GM12892 (cell line): ENCODE measurements at regions not wholly inside any gene's neighbourhood (a gene's known extent, or its start where the extent isn't known, plus 50 kb on each side); places are given as distances from the start of the nearest gene placed in this dataset.
"Not testable (repeated sequence)": the region's sequence is repeated elsewhere in the genome, so short reads cannot be mapped to it uniquely, and the experiment has no call there.

Experiments
- DNase-seq: peaks from one replicate; pipeline ENCODE4 v3.0.0; 2011; ENCODE audit not compliant: insufficient read length
- FAIRE-seq: peaks from 2 replicates; lab custom pipeline; 2011; peaks lifted over from hg19 to GRCh38; lab: Jason Lieb, UNC
- POLR2A ChIP-seq: IDR thresholded peaks from 2 replicates; pipeline ENCODE4 v1.6.1; 2011; ENCODE audit warnings: low read depth, low read length, control low read depth
- POLR2AphosphoS5 ChIP-seq: IDR thresholded peaks from 2 replicates; pipeline ENCODE4 v1.6.1; 2011; ENCODE audit warnings: low read depth, low read length, control low read depth
- TAF1 ChIP-seq: IDR thresholded peaks from 2 replicates; pipeline ENCODE4 v1.6.1; 2011; ENCODE audit warnings: low read depth, mild to moderate bottlenecking, control low read depth, low read length, borderline replicate concordance

DNA sequence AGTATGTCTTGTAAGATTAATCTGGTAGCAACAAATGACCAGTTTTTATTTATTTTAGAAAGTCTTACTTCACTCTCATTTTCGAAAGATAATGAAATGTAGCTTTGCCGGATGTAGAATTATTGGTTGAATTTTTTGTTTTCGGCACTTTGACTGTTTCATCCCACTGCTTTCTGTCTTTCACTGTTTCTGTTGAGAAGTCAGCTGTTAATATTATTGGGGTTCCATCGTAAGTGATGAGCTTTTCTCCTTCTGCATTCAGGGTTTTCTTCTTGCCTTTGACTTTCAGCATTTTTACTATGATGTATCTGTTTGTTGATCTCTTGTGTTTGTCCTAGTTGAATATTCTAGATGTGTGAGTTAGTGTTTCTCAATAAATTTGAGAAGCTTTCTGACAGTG, 383.4 kb downstream of the PAX1 start:
- TF ChIP-seq POLR2AphosphoS5, result no peak
- TF ChIP-seq TAF1, result no peak
- no peak for TF ChIP-seq POLR2A

DNA sequence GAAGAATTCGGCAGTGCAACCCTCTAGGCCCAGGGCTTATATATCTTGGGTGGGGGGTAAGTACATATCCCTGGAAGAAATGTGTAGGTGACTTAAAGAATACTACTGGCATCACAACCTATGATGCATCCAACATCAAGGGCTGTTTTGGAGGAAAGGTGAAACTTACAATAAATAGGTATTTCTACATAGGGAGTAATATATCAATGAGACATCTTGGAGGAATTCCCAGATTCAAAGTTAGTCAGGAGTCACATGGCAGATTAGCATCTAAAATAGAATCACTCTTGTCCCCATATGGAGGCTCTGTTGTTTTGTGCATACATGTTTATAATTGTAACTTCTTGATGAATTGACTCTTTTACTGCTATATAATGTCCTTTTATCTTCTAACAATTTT, 375.5 kb downstream of the PAX1 start:
- TF ChIP-seq POLR2A, result no peak
- TF ChIP-seq TAF1, result no peak
- TF ChIP-seq POLR2AphosphoS5, result no peak
- FAIRE-seq, result no peak
- DNase-seq, result no peak

More for the DNA sequence above, 383.4 kb downstream of the PAX1 start:
- FAIRE-seq (no peak), DNase-seq (no peak)

DNA sequence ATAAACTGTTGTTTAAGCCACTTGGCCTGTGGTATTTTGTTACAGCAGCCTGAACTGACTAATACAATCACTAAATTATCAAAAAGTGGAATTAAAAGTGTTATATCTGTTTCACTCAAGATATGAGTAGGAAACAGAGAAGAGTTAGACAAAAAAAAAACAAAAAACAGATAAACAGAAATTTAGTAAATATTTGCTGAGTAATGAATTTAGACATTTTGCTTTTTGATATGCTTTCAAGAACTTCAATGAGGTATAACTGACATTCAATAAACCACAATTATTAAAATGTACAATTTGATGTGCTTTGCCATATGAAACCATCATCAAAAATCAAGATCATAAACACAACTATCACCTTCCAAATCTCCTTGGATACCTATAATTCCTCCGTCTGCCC, 369.2 kb downstream of the PAX1 start:
- FAIRE-seq (no peak), DNase-seq (no peak)
- TF ChIP-seq POLR2A (no peak), TAF1 (no peak), POLR2AphosphoS5 (no peak)

DNA sequence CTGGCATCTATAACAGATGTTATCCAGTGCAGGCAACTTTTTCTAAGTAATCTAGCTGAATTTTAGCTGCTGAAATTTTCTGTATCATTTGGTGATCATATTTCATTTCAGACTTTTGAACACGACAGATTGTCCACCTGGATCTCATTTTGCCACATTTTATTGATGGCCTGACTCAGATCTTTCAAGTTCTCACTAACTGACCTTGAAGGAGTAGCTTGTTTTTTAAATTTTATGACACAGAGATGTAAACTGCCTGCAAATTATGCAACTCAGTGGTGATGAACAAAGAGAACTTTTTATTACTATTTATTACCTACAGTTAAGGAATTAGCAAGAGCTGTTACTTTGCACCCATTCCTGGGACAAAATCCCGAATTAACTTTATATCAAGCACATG, 366.4 kb downstream of the PAX1 start:
- DNase-seq (no peak), FAIRE-seq (no peak)
- TF ChIP-seq TAF1 (no peak), POLR2A (no peak), POLR2AphosphoS5 (no peak)

DNA sequence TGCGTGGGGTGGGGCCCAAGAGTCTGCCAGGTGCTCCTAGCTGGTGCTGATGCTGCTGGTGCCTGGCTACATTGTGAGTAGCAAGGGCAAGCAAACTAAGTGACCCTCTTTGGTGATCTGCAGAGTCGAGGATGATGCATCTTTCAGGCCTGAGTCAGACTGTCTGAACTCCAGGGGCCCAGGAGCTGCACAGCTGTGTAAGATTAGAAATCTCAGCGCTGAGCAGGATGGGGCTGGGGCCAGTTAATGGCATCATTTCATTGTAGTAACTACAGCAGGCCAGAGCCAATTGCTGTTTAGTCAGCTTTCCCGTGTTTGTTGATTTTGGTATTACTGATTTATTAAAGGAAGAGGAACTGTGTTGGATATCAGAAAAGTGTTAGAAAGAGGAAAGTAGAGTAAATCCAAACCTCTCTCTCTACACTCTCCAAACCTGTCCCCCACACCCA, 365.2 kb downstream of the PAX1 start:
- FAIRE-seq (no peak), DNase-seq (no peak)
- TF ChIP-seq TAF1 (no peak), POLR2A (no peak), POLR2AphosphoS5 (no peak)

DNA sequence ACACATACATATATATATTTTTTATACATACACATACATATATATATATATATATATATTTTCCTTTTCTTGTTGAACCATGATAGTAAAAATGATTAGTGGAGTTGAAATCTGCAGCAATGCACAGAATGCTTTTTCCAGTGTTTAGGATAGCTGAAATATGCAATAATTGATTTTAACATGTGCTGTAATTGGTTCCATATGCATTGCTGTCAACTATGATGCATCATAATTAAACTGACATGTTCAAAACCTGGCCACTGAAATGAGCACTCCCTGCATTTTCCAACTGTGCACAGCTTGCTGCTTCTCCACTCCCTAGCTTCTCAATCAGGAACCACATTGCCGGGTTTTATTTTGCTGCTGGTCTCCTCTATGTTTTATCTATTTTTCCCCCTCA, 358.3 kb downstream of the PAX1 start:
- TF ChIP-seq POLR2AphosphoS5 (no peak), TAF1 (no peak), POLR2A (no peak)
- no peak for DNase-seq
- no peak for FAIRE-seq

DNA sequence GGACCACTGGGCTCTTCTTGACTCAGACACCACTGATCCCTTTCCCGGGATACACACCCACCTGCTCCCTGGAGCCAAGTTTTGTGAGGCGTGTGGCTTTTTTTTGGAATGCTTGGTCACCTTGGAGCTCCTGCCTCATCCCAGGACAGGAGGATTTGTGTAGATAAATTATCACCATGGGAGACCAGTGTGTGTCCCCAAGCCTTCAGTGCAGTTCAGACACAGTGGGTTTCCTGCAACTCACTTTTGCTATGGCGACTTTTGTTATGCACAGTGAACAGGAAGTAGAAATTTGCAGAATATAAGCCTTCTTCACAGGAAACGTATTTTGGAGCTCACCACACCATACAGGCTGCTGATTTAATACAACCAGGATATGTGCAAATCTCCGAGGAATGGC, 357.4 kb downstream of the PAX1 start:
- no peak for FAIRE-seq
- DNase-seq, result no peak

DNA sequence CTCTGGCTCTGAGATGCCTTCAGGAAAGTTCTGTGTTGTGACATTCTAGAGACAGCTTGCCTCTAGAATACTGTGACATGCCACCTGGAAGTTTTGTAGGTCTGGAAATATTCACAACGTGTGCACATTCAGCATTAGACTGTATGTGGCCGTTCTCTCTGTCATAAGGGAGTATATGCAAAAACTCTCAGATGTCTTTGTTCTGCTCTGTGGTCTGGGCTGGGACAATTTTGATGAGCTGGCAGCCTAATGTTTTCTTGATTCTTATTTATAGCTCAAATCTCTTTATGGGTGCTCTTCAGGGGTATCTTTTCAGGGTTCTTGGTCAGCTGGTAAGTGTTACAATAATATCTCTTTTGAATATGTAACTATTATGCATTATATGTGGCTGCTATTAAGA, 355.1 kb downstream of the PAX1 start:
- no peak for TF ChIP-seq TAF1
- TF ChIP-seq POLR2A, result no peak
- TF ChIP-seq POLR2AphosphoS5, result no peak
- DNase-seq (no peak), FAIRE-seq (no peak)

More for the DNA sequence above, 357.4 kb downstream of the PAX1 start:
- TF ChIP-seq POLR2AphosphoS5, result no peak

DNA sequence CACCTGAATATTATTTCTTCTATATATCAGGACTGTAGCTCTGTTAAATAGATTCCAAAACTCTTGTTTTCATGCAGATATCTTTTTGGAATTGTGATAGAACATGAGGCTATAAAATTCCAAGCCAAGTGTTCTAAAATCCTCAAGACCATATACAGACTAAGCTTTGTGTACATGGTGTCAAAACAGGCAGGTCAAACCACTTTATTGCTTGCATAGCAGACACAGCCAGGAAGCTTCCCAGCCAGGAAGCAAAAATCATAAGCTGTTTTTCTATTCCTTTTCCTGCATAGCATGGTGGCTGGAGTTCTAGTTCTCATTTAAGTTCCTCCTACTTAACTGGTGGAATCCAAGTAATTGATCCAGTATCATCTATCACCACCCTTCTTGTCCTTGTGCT, 353.3 kb downstream of the PAX1 start:
- TF ChIP-seq TAF1 (no peak), POLR2A (no peak), POLR2AphosphoS5 (no peak)
- DNase-seq (no peak), FAIRE-seq (no peak)

DNA sequence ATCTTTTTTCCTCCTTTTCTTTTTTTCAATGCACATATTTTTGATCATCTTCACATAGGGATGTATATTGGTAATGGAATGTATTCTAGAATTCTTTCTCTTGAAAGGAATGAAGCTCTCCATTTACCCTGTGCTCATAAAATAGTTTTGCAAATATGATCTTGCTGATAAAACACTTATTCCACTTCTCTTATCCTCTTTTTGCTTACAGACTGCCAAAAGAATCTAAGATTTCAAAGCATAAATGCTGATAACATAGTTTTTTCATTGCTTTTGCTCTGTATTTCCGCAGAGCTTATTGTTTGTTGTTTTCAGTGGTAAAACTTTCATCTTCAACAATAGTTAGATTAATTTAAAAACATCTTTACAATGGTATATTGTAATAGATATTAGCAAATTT, 350.5 kb downstream of the PAX1 start:
- FAIRE-seq (no peak), DNase-seq (no peak)
- TF ChIP-seq TAF1, result no peak
- TF ChIP-seq POLR2A, result no peak
- no peak for TF ChIP-seq POLR2AphosphoS5

DNA sequence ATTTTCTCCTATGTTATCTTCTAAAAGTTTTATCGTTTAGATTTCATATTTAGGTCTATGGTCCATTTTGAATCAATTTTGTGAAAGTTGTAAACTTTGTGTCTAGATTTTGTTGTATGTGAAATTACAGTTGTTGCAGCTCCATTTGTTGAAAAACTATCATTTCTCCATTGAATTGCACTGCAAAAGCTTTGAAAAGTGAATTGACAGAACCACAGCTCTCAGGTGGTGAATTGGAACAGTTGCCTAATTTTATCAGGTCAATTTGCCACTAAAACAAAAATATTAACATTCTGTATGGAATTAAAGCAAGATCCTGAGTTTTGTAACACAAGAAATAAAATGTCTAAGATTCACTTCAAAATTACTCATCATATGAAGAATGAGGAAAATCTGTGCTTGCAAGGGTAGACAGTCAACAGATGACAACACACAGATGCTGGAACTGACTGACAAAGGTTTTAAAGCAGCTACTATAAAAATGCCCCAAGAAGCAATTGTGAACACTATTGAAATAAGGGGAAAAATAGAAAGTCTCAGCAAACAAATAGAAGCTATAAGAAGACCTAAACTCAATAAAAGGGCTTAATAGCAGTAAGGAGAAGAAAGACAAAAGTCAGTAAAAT, 346.7 kb downstream of the PAX1 start:
- TF ChIP-seq TAF1 (no peak), POLR2AphosphoS5 (no peak), POLR2A (no peak)

DNA sequence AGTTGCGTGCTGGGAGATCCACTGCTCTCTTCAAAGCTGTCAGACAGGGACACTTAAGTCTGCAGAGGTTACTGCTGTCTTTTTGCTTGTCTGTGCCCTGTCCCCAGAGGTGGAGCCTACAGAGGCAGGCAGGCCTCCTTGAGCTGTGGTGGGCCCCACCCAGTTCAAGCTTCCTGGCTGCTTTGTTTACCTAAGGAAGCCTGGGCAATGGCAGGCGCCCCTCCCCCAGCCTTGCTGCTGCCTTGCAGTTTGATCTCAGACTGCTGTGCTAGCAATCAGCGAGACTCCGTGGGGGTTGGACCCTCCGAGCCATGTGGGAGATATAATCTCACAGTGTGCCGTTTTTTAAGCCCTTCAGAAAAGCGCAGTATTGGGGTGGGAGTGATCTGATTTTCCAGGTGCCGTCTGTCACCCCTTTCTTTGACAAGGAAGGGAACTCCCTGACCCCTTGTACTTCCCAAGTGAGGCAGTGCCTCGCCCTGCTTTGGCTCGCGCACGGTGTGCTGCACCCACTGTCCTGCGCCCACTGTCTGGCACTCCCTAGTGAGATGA, 340.6 kb downstream of the PAX1 start:
- not testable (repeated sequence) for FAIRE-seq, DNase-seq

More for the DNA sequence above, 346.7 kb downstream of the PAX1 start:
- DNase-seq (no peak), FAIRE-seq (no peak)
